ENCODE measurements at regions not wholly inside any gene's neighbourhood (a gene's known extent, or its start where the extent isn't known, plus 50 kb on each side); places are given as distances from the start of the nearest gene placed in this dataset.
A peak's percentile ranks its signal among the peaks of the same experiment; 100 is the strongest.
"Not testable (repeated sequence)": the region's sequence is repeated elsewhere in the genome, so short reads cannot be mapped to it uniquely, and the experiment has no call there.

DNA sequence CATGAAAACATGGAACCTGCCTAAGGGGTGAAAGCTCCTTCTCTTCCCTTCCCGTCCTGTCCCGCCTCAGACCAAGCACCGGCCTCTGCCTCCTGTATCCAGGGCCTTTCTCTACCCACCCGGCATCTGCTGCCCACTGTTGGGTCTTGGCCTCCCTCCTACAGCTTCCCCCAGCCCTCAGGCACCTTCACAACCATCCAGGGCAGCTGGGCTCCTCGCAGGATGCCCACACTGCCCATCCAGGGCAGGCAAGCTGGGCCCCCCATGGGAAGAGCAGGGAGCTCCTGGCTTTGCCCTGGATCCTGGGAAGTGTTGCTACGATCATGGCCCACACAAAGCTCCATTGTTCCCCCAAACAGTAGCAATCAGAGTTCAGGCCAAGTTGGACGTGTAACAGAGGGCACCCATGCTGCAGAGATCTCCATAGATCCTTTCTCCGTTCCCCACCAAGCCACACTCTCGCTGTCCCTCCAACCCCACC is 206.6 kb downstream of the NDUFA10 start:
- no peak overlapping the region for H3K4me3 ChIP-seq (ENCODE audit: low read length)
- TF ChIP-seq CTCF (conservative IDR thresholded peaks at IDR 0.05; ENCODE audit: low read length), result no peak
- DNase-seq (ENCODE audit: low read depth), result no peak

- no peak overlapping the region for H3K4me3 ChIP-seq (ENCODE audit: low read length)
- TF ChIP-seq CTCF (conservative IDR thresholded peaks at IDR 0.05; ENCODE audit: low read length), result no peak
- DNase-seq (ENCODE audit: low read depth), result no peak
These were observed 207.1 kb downstream of the NDUFA10 start for GRCh38 chr2:239818086-239818485.

- DNase-seq (ENCODE audit: low read depth), result not testable (repeated sequence)
These were observed 207.6 kb downstream of the NDUFA10 start for GRCh38 chr2:239817468-239818031.

GRCh38 chr2:239816576-239817467 is 208.3 kb downstream of the NDUFA10 start:
- no peak overlapping the region for H3K4me3 ChIP-seq (ENCODE audit: low read length)
- no peak for TF ChIP-seq CTCF (conservative IDR thresholded peaks at IDR 0.05; ENCODE audit: low read length)
- DNase-seq (ENCODE audit: low read depth), result no peak

More at GRCh38 chr2:239817468-239818031, 207.6 kb downstream of the NDUFA10 start:
- H3K4me3 ChIP-seq (ENCODE audit: low read length), result not testable (repeated sequence)

DNA sequence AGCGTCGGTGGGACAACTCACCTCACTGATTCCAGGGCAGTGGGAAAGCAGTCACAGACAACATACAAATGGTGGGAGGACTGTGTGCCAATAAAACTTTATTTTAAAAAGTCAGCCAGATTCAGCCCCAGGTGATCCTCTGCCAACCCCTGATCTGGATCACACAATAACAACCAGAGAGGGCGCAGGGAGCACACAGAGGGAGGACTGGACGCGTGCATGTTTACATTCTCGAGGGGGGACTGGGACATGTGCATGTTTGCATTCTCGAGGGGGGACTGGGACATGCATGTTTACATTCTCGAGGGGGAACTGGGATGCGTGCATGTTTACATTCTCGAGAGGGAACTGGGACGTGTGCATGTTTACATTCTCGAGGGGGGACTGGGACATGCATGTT is 209.5 kb downstream of the NDUFA10 start:
- no peak for TF ChIP-seq CTCF (conservative IDR thresholded peaks at IDR 0.05; ENCODE audit: low read length)
- no peak overlapping the region for H3K4me3 ChIP-seq (ENCODE audit: low read length)

GRCh38 chr2:239814861-239815601 is 210.1 kb downstream of the NDUFA10 start:
- no peak for DNase-seq (ENCODE audit: low read depth)
- no peak for TF ChIP-seq CTCF (conservative IDR thresholded peaks at IDR 0.05; ENCODE audit: low read length)
- H3K4me3 ChIP-seq (ENCODE audit: low read length), result no peak overlapping the region

More for the DNA sequence above, 209.5 kb downstream of the NDUFA10 start:
- no peak for DNase-seq (ENCODE audit: low read depth)

DNA sequence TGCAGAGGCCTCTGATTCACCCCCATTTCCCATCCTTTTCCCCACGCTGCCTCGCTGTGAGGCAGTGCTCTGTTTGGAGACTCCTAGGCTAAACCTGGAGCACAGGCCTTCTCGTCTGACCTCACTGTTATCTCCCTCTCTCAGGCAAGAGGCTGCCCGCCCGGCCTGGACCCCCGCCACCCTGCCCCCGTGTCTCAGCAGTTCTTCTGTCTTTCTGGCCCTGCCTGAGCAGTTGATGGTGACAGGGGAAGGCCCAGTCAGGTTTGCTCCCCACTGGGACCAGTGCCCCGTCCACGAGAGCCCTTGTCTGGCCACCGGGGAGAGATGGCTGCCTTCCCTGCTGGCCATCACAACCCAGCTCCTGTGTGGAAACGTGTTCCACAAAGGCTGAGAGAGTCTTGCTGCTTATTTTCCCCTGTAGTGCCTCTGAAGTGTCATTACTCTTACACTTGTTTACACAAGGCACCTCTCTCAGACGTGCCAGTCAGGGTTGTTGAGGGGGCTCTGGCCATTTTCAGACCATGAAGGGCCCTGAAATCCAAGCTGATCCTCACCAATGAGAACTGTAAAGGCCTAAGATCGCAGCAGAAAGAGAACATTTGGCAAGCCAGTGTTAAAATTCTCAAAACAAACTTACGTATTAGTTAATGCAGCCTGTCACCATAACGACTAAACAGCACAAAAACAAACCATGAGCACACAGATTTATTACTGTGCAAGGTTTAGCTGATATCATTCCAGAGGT is 210.9 kb downstream of the NDUFA10 start:
- DNase-seq (ENCODE audit: low read depth), result peak; percentile 29
- no peak for TF ChIP-seq CTCF (conservative IDR thresholded peaks at IDR 0.05; ENCODE audit: low read length)
- no peak overlapping the region for H3K4me3 ChIP-seq (ENCODE audit: low read length)
